ENCODE measurements at regions not wholly inside any gene's neighbourhood (a gene's known extent, or its start where the extent isn't known, plus 50 kb on each side); places are given as distances from the start of the nearest gene placed in this dataset.

- TF ChIP-seq POLR2A (IDR thresholded peaks at IDR 0.05; ENCODE audit: low read length) (no peak), GATA1 (IDR thresholded peaks at IDR 0.05; ENCODE audit: low read depth, low read length) (no peak)
Measured at GRCh38 chr2:75800456-75800855, 89.7 kb upstream of the GCFC2 start.

Data from erythroblast (primary cell).